HG02870 (cell line): ENCODE measurements at regions not wholly inside any gene's neighbourhood (a gene's known extent, or its start where the extent isn't known, plus 50 kb on each side); places are given as distances from the start of the nearest gene placed in this dataset.
A peak's percentile ranks its signal among the peaks of the same experiment; 100 is the strongest.
"Not testable (repeated sequence)": the region's sequence is repeated elsewhere in the genome, so short reads cannot be mapped to it uniquely, and the experiment has no call there.

Source experiments
- ATAC-seq: cut with Tn5 transposase; IDR thresholded peaks from one replicate; pipeline ENCODE4 v1.9.1; 2021; ENCODE audit warnings: mild to moderate bottlenecking, moderate library complexity; ENCODE audit not compliant: unreplicated experiment

DNA sequence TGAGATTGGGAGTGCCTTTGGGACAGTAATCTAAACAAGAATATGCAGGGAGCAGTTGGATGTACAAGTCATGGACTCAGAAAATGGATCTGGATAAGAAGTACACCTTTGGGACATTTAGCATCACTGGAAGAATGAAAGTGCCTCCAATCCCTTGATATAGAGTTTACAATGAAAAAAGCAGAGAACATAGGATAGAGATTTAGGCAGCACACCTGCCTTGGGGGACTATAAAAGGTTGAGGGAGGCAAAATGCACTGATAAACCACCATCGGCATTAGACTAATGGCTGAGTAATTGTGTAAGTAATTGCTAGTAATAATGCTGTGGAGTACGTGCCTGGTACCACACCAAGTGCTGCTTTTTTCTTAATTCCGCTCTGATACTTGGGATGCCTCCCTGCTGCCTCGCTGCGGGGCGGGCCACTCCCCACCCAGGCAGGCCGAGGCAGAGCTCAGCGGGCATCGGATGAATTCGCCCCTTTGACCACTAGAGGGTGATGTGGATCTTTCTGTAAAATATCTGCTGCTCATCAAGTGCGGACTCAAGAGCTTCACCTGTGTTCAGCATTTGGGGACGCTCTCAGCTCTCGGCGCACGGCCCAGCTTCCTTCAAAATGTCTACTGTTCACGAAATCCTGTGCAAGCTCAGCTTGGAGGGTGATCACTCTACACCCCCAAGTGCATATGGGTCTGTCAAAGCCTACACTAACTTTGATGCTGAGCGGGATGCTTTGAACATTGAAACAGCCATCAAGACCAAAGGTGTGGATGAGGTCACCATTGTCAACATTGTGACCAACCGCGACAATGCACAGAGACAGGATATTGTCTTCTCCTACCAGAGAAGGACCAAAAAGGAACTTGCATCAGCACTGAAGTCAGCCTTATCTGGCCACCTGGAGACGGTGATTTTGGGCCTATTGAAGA, 99.9 kb downstream of the ANKRD18B start:
- ATAC-seq, result peak; percentile 63

DNA sequence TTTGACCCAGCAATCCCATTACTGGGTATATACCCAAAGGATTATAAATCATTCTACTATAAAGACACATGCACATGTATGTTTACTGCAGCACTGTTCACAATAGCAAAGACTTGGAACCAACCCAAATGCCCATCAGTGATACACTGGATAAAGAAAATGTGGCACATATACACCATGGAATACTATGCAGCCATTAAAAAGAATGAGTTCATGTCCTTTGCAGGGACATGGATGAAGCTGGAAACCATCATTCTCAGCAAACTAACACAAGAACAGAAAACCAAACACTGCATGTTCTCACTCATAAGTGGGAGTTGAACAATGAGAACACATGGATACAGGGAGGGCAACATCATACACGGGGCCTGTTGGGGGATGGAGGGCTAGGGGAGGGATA, 104.3 kb downstream of the ANKRD18B start:
- ATAC-seq, result not testable (repeated sequence)

DNA sequence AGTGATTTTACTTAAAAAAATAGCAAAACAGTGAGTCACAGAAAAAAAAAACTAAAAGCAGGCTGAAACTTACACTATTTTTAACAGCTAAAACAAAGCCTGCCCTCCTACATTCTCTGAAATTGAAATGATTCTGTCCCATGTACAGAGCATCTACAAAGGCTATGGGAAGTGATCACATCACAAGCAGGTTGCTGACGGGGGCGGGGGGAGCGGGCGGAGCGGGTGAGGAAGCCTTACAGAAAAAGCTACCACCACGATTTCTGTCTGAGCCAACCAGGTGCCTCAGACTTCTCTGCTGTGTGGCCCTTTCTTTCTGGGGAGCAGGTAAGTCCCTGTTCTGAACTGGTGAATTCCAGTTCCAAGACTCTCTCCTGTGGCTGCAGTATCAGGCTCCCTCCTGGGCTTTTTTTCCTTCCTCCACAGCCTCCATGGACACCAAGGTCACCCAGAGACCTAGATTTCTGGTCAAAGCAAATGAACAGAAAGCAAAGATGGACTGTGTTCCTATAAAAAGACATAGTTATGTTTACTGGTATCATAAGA, 104.9 kb downstream of the ANKRD18B start:
- ATAC-seq, result no peak

DNA sequence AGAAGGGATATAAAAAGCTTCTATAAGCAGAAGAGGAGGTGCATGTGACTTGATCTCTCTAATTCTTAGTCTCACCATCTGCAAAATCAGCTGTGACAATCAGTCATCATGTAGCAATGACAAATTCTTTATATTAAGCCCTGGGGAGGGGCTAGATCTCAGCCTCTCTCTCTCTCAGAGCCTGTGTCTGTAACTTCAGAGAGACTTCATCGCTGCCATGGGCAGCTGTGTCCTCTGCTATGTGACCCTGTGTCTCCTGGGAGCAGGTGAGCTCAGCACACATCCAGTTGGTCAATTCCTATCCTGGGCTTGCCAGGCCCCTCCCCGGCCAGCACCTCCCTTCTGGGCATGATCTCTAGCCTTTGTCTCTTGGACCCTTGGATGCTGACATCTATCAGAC, 109.6 kb downstream of the ANKRD18B start:
- no peak for ATAC-seq

DNA sequence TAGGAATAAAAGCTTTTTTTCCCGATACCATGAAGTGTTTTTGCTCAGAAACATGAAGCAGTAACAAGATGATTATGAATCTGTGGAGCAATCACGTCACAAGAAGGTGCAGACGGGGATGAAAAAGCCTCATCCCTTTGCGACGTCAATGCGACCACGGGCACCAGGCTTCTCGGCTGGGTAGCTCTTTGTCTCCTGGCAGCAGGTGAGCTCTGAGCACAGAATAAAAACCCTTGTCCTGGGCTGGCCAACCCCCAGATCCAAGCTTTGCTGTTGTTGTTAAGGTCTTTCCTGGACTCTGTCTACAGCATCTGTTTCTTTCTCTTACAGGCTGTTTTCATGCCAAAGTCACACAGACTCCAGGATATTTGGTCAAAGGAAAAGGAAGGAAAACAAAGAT, 113.8 kb downstream of the ANKRD18B start:
- no peak for ATAC-seq

DNA sequence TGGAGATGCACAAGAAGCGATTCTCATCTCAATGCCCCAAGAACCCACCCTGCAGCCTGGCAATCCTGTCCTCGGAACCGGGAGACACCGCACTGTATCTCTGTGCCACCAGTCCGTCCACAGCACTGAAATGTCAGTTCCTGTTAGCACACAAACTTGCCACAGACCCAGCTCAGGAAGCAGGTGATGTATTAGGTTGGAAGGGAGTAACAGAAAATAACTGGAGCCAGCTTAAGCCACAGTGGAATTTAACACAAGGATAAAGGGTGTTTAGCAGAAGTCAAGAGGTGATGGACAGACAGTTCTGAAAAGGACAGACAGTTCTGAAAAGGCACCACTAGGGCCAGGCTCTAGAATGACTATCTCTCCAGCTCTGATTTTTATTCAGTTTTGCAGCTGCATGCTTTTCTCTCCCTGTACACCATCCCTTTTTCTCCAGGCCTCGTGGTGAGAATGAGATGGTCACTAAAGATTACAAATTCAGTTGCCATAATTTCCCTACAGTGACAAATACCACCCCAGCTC, 114.4 kb downstream of the ANKRD18B start:
- no peak for ATAC-seq

DNA sequence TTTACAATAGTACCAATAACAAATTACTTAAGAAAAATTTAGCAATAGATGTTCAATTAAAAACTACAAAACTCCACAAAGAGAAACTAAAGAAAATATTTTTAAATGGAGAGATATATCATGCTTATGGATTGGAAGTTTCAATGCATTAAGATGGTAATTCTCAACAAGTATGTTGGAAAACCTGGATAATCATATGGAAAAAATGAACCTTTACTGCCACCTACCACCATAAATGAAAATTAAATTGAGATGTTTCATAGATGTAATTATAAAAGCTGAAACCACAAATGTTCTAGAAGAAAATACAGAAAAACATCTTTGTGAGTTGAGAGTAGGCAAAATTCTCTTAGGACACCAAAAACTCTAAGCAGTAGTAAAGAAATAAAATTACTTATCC, 121.7 kb downstream of the ANKRD18B start:
- no peak for ATAC-seq

DNA sequence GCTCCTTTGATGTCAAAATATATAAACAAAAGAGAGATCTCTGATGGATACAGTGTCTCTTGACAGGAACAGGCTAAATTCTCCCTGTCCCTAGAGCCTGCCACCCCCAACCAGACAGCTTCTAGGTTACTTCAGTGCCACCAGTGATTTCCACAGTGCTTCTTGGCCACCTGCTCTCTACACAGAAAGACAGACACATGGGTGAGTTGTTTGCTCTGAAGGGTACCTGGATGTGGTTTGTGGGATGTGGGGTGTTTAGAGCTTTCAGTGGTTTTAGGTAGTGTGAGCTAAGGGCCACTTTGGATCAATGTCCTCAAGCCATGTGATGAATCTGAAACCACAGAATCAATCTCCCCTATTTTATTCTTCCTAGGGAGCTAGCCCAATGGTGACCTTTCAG, 125.4 kb downstream of the ANKRD18B start:
- no peak for ATAC-seq

DNA sequence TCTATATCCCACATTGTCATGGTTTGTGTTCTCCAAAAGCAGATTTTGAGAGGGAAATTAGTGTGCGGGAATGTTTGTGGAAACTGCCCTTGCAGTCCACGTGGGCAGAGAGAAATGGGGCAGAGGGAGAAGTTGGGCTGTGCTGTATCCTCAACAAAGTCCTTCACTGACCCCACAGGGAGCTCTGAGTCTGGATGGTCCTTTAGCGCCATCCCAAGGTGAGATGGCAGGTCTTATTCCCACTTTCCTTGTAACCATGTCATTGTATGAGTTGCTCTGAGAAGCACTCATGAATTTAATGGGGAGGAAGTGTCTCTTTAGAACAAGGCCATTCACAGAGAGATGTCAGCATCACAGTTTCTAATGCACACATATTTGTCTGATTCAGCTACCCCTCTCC, 127.1 kb downstream of the ANKRD18B start:
- no peak for ATAC-seq

DNA sequence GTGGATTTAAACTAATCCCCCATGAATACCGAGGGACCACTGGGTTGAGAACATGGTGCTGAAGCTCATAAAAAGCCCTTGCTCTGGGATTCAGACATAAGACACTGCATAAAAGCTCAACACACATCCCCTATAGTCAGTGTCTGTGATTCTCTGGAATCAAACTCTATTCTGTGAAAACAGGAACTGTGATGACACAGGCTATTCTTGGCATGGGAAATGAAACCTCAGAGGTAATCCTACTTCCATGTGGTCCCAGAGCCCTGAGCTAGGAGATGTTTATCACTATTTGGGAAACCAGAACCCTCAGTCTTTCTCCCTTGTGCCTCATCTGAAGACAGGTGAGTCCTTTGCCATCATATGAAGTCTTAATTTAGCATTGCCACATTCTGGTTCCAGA, 135.4 kb upstream of the PRSS3 start:
- ATAC-seq, result no peak

DNA sequence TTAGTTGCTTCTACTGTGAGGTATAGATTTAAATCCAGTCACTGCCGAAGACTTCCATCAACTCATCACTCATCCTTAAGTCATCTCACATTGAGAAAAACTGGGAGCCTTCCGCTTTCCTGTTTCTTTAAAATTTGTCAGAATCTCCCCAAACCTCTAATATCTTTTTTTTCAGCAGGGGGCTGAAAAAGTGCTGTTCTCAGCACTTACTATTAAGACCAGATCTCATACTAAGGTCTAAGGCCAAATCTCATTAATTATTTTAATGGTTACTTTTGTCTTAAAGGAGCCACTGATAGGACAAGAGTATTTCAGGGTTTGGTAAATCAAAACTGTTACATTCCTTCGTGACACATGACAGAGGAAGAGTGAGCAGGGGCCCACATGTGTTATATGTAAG, 134.6 kb upstream of the PRSS3 start:
- ATAC-seq, result no peak

DNA sequence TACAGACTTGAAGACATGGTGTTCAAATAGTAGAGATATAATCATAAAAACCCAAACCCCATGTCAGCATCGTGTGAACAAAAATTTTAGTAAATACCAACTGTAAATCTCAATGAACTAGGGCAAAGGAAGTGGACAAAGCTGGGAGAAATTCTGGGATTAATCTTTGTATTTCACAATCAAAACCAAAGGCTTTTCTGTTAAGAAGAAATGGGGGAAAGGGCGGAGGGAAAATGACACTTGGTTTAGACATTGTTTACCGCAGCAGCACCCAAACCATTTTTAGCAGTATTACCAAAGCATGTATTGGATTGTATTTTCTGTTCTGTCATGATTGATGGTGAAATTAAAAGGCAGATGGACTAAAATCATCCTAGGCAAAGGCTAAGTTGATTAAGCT, 134.2 kb upstream of the PRSS3 start:
- no peak for ATAC-seq

DNA sequence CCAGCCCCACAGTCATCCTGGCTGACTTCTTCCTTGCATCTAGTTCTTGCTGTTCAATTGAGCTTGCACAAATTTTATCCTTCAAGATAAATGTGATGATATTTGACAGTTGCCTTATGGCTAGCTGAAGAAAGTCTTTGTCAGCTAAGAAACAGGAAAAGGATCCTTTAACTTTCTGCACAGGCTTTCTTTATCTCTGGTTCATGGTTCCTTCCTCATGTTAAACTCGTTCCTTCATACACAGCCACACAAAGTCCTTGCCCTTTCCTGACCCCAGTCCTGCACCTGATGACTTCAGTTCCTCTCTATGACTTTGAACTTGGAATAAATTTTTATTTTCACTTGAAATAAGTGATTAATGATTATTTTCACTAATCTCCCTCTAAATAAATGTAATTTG, 132.5 kb upstream of the PRSS3 start:
- no peak for ATAC-seq

DNA sequence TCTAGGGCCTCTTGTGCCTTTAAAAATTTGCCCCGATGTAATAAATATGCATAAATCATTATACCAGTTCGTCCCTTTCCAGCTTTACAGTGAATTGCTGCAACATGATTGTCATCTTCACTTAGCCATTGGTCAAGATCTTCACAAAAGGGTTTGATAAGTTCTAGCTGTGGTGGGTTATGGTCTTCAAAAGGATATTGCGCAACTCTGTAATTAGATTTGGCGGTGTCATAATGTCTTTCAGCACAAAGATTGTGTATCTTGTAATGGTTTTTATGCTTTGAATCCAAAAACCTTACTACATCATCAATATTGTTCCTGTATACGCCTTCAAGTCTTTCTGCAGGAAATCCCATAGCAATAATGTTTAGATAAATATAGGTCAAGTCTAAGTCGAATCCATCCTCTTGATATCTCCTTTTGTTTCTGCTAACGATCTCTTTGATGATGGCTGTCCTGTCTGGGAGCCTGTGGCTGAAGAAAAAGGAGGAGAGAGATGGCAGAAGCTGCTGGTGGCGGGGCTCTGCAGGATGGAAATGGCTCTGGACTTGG, 119.1 kb upstream of the PRSS3 start:
- ATAC-seq, result not testable (repeated sequence)

DNA sequence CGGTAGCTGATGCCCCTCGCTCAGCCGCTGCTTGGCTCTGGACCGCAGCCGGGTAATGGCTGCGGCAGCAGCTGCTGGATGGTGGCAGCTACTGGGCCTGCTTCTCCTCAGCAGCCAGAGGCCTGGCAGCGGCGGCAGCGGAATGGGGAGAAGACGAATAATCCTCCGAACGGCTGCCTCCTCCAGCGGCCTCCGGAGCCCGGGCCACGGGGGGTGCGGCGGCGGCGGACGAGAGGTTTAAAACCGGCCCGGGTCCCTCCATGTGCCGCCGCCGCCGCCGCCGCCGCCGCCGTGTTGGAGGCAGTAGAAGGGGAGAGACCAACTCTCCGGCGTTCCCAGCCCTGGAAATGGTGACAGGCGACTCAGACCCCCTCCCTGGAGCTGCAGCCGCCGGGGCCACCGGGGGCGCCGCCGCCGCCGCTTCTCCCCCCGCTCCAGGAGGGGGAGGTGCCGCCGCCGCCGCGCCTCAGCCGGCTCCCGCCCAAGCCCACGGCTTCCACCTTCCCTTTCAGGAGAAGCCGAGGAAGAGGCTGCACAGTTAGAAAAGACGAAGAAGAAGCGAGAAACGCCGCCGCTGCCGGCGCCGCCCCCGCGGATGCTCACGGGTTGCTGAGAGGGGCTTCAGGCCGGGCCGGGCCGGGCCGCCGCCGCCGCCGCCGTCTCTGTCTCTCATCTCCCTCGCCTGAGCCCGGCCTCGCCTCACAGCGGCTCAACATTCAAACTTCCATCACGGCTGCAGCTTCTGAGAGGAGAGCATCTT, 118.4 kb upstream of the PRSS3 start:
- no peak for ATAC-seq

DNA sequence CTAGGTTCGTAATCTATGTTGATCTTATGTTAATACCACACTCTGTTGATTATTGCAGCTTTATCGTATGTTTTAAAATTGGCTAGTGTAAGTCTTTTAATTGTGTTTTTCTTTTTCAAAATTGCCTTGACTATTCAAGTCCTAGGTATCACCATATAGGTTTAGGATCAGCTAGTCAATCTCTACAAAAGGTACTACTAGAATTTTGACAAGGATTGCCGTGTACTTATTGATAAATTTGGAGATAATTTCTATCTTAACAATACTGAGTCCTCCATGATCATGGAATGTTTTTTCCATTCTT, 117.9 kb upstream of the PRSS3 start:
- no peak for ATAC-seq

DNA sequence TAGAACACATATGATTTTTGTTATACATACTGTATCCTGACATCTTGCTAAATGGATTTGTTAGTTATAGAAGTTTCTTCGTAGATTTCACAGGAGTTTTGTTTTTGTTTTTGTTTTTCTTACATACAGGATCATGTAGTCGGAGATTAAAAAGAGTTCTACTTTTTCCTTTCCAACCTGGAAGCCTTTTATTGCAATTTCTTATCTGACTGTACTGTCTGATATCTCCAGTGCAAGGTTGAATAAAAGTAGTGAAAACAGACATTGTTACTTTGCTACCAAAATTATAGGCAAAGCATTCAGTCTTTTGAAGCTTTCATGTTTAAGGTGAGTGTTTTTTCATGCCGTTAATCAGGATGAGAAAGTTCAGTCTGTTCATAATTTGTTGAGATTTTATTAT, 117.4 kb upstream of the PRSS3 start:
- no peak for ATAC-seq

DNA sequence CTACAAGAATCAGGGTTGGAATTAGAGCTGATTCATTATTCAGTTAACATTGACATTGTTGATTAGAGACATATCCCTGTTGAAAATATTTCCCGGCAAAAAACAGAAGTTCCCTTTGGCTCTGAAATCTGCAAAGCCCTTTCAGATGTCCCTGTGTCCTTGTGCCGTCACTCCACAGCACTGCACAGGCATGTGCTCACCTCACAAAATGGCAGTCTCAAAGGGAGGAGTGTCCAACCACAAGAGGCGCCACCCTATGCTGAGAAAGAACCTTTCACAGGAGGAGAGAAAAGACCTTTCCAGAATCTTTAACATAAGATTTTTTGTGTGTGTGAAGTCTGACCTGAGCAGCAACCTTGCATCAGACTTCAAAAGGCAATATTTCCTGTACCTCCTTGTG, 112.8 kb upstream of the PRSS3 start:
- ATAC-seq, result no peak

DNA sequence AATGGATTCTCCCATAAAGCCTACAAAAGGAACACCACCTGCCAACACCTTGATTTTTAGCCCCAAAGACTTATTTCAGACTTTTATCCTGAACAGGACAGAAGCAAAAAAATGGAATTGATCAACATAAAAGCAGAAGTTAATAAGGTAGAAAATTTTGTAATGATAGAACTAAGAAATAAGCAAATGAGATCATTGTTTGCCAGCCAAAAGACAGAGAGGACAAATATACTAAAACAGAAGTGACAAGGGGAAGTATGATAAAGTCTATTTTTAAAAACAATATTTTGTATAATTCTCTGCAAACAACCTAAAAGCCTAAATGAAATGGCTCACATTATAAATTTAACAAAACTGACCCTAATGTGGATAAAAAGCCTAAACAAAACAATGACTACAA, 110.5 kb upstream of the PRSS3 start:
- no peak for ATAC-seq

DNA sequence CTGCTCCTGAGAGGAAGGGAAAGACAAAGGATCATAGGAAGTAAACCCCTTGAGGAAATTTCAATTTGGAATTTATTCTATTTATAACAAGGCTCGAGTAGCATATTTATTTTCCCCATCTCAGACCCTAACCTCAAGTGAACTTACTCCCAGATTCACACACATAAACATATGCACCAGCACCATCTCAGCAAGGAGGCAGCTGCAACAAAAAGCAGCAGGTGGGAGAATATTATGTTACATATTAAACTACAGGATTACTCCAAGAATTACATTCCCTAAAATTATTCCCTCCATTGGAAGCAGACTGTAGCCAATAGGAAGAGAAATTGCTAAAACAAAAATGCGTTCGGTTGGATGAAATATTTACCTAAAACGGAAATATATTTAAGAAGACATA, 108.4 kb upstream of the PRSS3 start:
- ATAC-seq, result no peak

DNA sequence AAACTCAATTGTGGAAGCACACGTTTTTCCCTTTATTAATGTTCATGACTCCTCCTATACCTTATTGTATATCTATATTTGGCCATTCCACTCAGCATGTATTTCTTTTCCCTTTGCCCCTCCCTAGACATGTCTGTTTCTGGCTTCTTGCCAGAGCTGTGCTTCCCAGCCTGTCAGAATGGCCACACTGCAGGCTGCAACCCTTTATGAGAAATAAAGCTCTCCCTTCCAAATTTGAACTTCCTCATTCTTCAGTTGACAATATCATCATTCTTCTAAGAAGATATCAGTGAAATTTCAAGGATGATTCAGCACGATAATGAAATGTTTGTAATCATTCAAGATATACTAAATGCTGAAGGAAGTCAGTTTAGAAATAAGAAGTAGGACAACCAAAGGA, 107.6 kb upstream of the PRSS3 start:
- ATAC-seq, result no peak
